ENCODE measurements at regions not wholly inside any gene's neighbourhood (a gene's known extent, or its start where the extent isn't known, plus 50 kb on each side); places are given as distances from the start of the nearest gene placed in this dataset.

GRCh38 chr15:31456354-31457060 is 129.9 kb downstream of the KLF13 start:
- Histone ChIP-seq H3K27ac (ENCODE audit: low read depth, low read length, severe bottlenecking) (peak overlapping the region; percentile 55), H3K36me3 (ENCODE audit: control insufficient read depth, insufficient read depth, low read length) (no peaks in the 10 kb centered on the region), H3K4me1 (ENCODE audit: control insufficient read depth, insufficient read depth, low read length, poor library complexity, severe bottlenecking) (peaks cover 15% of the 10 kb centered on the region), H3K9me3 (ENCODE audit: control insufficient read depth, low read length) (no peaks in the 10 kb centered on the region), H3K4me3 (ENCODE audit: extremely low read depth, insufficient read depth, low read length, poor library complexity, severe bottlenecking) (no peak overlapping the region)
- 85 to 90% methylated on average over 7 of the region's 8 CpGs for WGBS, 2 experiments (ENCODE audit: insufficient coverage in 2 of 2)

GRCh38 chr15:31457161-31457560 is 130.5 kb downstream of the KLF13 start:
- Histone ChIP-seq H3K9me3 (ENCODE audit: control insufficient read depth, low read length) (no peaks in the 10 kb centered on the region), H3K36me3 (ENCODE audit: control insufficient read depth, insufficient read depth, low read length) (no peaks in the 10 kb centered on the region), H3K27ac (ENCODE audit: low read depth, low read length, severe bottlenecking) (peak overlapping the region; percentile 55), H3K4me3 (ENCODE audit: extremely low read depth, insufficient read depth, low read length, poor library complexity, severe bottlenecking) (no peak overlapping the region), H3K4me1 (ENCODE audit: control insufficient read depth, insufficient read depth, low read length, poor library complexity, severe bottlenecking) (peaks cover 15% of the 10 kb centered on the region)
- 85 to 98% methylated on average over 4 of the region's 5 CpGs for WGBS, 2 experiments (ENCODE audit: insufficient coverage in 2 of 2)

- no peaks in the 10 kb centered on the region for H3K9me3 ChIP-seq (ENCODE audit: control insufficient read depth, low read length)
- peaks cover 15% of the 10 kb centered on the region for H3K4me1 ChIP-seq (ENCODE audit: control insufficient read depth, insufficient read depth, low read length, poor library complexity, severe bottlenecking)
- 72 to 80% methylated on average over 10 of the region's 11 CpGs for WGBS, 2 experiments (ENCODE audit: insufficient coverage in 2 of 2)
- no peak overlapping the region for H3K27ac ChIP-seq (ENCODE audit: low read depth, low read length, severe bottlenecking)
- H3K4me3 ChIP-seq (ENCODE audit: extremely low read depth, insufficient read depth, low read length, poor library complexity, severe bottlenecking) = no peak overlapping the region
- no peaks in the 10 kb centered on the region for H3K36me3 ChIP-seq (ENCODE audit: control insufficient read depth, insufficient read depth, low read length)
Observed at GRCh38 chr15:31457631-31458526, 131.2 kb downstream of the KLF13 start.

DNA sequence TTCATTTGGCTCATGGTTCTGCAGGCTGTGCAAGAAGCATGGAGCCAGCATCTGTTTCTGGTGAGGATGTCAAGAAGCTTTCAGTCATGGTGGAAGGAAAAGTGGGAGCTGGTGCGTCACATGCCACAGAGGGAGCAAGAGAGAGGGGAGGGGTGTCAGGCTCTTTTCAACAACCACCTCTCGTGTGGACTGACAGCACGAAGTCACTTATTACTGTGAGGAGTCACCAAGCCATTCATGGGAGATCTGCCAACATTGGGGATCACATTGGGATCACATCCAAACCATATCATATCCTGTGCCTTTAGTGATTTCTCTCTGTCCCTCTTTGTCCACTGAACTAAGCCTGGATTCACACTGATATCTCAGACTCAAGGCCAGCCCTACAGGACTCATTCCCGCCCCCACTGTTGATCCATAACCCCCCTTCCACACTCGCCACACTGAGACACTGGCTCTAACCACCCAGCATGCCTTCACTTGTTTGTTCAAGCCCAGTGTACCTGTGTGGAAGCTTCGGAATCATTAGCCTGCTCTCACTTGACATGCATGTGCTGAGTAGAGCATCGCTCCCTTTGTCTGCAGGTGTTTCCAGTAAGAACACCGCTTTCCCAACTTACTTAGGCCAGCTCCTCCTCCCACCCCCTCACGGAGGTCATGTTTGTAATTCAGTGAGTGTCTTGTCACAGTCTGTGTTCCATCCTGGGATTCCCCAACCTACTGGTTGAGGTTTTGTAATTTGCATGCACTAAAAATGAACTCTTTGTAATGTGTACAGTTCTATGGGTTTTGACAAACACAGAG is 132.2 kb downstream of the KLF13 start:
- Histone ChIP-seq H3K4me1 (ENCODE audit: control insufficient read depth, insufficient read depth, low read length, poor library complexity, severe bottlenecking) (peaks cover 15% of the 10 kb centered on the region), H3K27ac (ENCODE audit: low read depth, low read length, severe bottlenecking) (no peak overlapping the region), H3K4me3 (ENCODE audit: extremely low read depth, insufficient read depth, low read length, poor library complexity, severe bottlenecking) (no peak overlapping the region), H3K9me3 (ENCODE audit: control insufficient read depth, low read length) (no peaks in the 10 kb centered on the region), H3K36me3 (ENCODE audit: control insufficient read depth, insufficient read depth, low read length) (no peaks in the 10 kb centered on the region)
- 86 to 91% methylated on average over 5 to 7 of the region's 9 CpGs for WGBS, 2 experiments (ENCODE audit: insufficient coverage in 2 of 2)

DNA sequence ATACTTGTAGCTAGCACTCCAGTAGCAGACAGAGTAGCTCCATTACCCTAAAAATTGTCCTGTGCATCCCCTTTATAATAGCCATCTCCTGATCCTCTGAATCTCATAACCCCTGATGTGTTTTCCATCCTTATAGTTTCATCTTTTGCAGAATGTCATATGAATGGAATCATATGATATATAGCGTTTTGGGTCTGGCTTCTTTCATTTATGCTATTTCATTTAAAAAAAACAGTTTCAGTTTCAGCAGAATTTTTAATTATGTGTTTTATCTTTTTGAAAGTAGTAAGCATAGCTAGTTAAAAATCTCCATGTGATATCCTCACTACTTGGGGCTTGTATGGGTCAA is 132.7 kb downstream of the KLF13 start:
- H3K27ac ChIP-seq (ENCODE audit: low read depth, low read length, severe bottlenecking) = no peak overlapping the region
- no peak overlapping the region for H3K4me3 ChIP-seq (ENCODE audit: extremely low read depth, insufficient read depth, low read length, poor library complexity, severe bottlenecking)
- H3K9me3 ChIP-seq (ENCODE audit: control insufficient read depth, low read length) = no peaks in the 10 kb centered on the region
- H3K36me3 ChIP-seq (ENCODE audit: control insufficient read depth, insufficient read depth, low read length) = no peaks in the 10 kb centered on the region
- WGBS, 2 experiments (ENCODE audit: insufficient coverage in 2 of 2) = no CpG with 5 or more reads among the region's 1 CpG
- peaks cover 15% of the 10 kb centered on the region for H3K4me1 ChIP-seq (ENCODE audit: control insufficient read depth, insufficient read depth, low read length, poor library complexity, severe bottlenecking)

DNA sequence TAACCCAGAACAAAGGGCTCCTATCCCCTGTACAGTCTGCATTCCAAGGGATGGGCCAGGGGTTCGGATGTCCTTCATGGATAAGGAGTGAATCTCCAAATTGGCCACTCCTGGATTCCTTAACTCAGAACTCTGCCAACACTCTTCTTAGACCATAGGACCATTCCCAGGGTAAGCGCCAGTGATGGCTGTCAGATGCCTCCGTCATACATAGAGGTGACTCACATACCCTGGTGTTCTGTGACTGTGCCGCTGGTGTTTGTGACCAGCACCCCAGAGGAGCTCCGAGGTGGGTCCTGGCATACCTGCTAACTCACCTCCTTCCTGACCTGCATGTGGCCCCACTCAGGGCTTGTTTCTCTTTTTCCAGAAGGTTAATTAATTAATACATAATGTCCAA is 134.7 kb downstream of the KLF13 start:
- Histone ChIP-seq H3K36me3 (ENCODE audit: control insufficient read depth, insufficient read depth, low read length) (no peaks in the 10 kb centered on the region), H3K9me3 (ENCODE audit: control insufficient read depth, low read length) (no peaks in the 10 kb centered on the region), H3K27ac (ENCODE audit: low read depth, low read length, severe bottlenecking) (no peak overlapping the region), H3K4me3 (ENCODE audit: extremely low read depth, insufficient read depth, low read length, poor library complexity, severe bottlenecking) (no peak overlapping the region), H3K4me1 (ENCODE audit: control insufficient read depth, insufficient read depth, low read length, poor library complexity, severe bottlenecking) (peaks cover 15% of the 10 kb centered on the region)
- 80 to 94% methylated on average over 3 to 5 of the region's 5 CpGs for WGBS, 2 experiments (ENCODE audit: insufficient coverage in 2 of 2)

DNA sequence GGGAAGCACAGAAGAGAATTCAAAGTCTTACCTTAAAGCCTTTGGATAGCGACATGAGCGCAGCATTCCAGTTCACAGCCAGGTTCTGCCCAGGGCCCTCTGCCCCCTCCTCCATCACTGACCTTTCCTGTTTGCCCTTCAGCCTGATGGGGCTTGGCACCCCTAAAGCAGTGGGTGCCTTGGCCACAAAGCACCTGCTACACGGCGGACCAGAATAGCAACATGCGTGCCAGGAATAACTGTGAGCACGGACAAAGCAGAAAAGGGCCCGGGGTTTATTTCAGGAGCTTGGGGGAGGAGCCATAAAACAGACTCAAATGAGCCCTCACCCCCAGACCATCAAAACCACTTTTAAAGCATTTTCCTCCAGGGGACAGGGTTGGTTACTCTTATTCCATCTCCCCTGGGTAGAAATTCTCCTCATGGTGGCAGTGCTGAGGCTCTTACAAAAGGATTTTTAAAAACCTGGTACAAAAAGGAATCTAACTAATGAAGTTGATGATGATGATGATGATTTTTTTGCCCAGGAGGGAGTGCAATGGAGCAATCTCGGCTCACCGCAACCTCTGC is 135.4 kb downstream of the KLF13 start:
- no peaks in the 10 kb centered on the region for H3K36me3 ChIP-seq (ENCODE audit: control insufficient read depth, insufficient read depth, low read length)
- H3K9me3 ChIP-seq (ENCODE audit: control insufficient read depth, low read length) = no peaks in the 10 kb centered on the region
- WGBS, 2 experiments (ENCODE audit: insufficient coverage in 2 of 2) = 81 to 85% methylated on average over 4 to 8 of the region's 9 CpGs
- no peak overlapping the region for H3K4me3 ChIP-seq (ENCODE audit: extremely low read depth, insufficient read depth, low read length, poor library complexity, severe bottlenecking)
- peaks cover 10% of the 10 kb centered on the region for H3K4me1 ChIP-seq (ENCODE audit: control insufficient read depth, insufficient read depth, low read length, poor library complexity, severe bottlenecking)
- H3K27ac ChIP-seq (ENCODE audit: low read depth, low read length, severe bottlenecking) = no peak overlapping the region

DNA sequence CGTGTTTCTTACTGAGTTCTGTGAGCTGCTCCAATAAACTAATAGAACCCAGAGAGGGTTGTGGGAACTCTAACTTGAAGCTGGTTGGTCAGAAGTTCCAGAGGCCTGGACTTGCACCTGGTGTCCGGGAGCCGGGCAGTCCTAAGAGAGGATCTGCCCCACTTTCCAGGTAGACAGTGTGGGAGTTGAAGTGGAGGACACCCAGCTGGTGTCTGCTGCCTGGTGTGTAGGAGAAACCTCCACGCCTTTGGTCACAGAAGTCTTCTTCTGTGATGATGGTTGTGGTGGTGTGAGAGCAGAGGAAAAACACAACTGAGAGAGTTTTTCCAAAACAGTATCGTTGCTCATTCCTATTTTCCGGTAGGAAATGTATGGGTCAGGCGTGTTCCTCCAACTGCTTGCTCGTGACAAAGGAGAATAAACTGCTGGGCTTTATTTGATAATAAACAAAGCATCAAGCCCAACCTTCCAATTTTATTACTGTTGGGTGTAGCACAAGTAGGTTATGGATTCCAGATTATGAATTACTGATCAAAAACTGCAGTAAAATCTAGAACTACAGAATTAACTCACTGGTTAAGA is 137.0 kb downstream of the KLF13 start:
- Histone ChIP-seq H3K9me3 (ENCODE audit: control insufficient read depth, low read length) (no peaks in the 10 kb centered on the region), H3K36me3 (ENCODE audit: control insufficient read depth, insufficient read depth, low read length) (no peaks in the 10 kb centered on the region), H3K4me1 (ENCODE audit: control insufficient read depth, insufficient read depth, low read length, poor library complexity, severe bottlenecking) (no peaks in the 10 kb centered on the region), H3K27ac (ENCODE audit: low read depth, low read length, severe bottlenecking) (no peak overlapping the region), H3K4me3 (ENCODE audit: extremely low read depth, insufficient read depth, low read length, poor library complexity, severe bottlenecking) (no peak overlapping the region)
- 89 to 91% methylated on average over 4 to 6 of the region's 8 CpGs for WGBS, 2 experiments (ENCODE audit: insufficient coverage in 2 of 2)

- no peaks in the 10 kb centered on the region for H3K36me3 ChIP-seq (ENCODE audit: control insufficient read depth, insufficient read depth, low read length)
- no peaks in the 10 kb centered on the region for H3K9me3 ChIP-seq (ENCODE audit: control insufficient read depth, low read length)
- H3K4me1 ChIP-seq (ENCODE audit: control insufficient read depth, insufficient read depth, low read length, poor library complexity, severe bottlenecking) = no peaks in the 10 kb centered on the region
- H3K27ac ChIP-seq (ENCODE audit: low read depth, low read length, severe bottlenecking) = no peak overlapping the region
- H3K4me3 ChIP-seq (ENCODE audit: extremely low read depth, insufficient read depth, low read length, poor library complexity, severe bottlenecking) = no peak overlapping the region
- WGBS, 2 experiments (ENCODE audit: insufficient coverage in 2 of 2) = 84 to 95% methylated on average over 9 to 12 of the region's 13 CpGs
Observed at GRCh38 chr15:31464216-31465082, 137.8 kb downstream of the KLF13 start.

Measured in mesodermal cell (in vitro differentiated cells).